WI38 (cell line): ENCODE measurements at regions not wholly inside any gene's neighbourhood (a gene's known extent, or its start where the extent isn't known, plus 50 kb on each side); places are given as distances from the start of the nearest gene placed in this dataset.

ENCODE experiments used
- H3K4me3 ChIP-seq: 2 replicates; pipeline ENCODE4 v1.5.1; 2011; ENCODE audit warnings: low read depth, mild to moderate bottlenecking, control low read depth, low read length
- TF ChIP-seq, protein P1 (sequence below): IDR thresholded peaks from 2 replicates; pipeline ENCODE4 v1.5.1; 2012; ENCODE audit warnings: low read depth, mild to moderate bottlenecking, control low read depth, low read length

- TF ChIP-seq, protein P1, sequence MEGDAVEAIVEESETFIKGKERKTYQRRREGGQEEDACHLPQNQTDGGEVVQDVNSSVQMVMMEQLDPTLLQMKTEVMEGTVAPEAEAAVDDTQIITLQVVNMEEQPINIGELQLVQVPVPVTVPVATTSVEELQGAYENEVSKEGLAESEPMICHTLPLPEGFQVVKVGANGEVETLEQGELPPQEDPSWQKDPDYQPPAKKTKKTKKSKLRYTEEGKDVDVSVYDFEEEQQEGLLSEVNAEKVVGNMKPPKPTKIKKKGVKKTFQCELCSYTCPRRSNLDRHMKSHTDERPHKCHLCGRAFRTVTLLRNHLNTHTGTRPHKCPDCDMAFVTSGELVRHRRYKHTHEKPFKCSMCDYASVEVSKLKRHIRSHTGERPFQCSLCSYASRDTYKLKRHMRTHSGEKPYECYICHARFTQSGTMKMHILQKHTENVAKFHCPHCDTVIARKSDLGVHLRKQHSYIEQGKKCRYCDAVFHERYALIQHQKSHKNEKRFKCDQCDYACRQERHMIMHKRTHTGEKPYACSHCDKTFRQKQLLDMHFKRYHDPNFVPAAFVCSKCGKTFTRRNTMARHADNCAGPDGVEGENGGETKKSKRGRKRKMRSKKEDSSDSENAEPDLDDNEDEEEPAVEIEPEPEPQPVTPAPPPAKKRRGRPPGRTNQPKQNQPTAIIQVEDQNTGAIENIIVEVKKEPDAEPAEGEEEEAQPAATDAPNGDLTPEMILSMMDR: no peak
- no peak overlapping the region for H3K4me3 ChIP-seq
Observed at GRCh38 chr17:33968350-33969044, 286.6 kb upstream of the CCL2 start.

DNA sequence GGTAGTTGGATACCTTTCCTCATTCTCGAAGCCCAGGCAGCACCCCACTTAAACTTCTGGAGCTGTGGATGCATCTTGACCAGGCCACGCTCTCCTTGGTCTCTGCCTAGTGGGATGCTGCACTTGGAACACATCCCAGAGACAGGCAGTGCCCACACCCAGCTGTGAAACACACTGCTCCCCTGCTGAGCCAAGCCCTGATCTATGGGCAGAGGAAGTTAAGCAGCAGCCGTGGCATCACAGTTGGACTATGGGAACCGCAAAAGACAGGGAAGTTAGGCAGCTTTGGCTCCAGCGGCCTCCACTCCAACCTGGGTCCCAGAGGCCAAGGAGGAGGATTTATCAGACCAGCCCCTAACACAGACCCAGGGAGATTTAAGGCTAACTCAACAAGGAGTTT lies 284.8 kb upstream of the CCL2 start:
- TF ChIP-seq, protein P1: no peak
- no peak overlapping the region for H3K4me3 ChIP-seq

DNA sequence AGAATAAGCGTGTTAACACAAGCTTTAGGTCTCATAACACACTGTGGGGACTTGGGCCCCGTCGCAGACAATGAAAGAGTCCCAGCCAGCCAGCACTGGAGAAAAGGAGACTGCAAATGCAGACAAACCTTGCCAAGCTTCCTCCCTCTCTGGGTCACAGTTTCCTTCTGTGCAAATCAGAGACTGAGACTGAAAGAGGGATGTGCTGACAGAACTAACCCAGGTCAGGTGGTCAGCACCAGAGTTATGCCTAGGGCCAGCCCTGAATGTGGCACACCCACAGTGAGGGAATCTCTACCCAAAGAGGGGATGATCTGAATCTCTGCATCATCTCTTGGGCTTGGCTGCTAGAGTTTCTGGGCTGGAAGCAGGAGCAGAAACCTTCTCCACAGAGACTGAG lies 282.3 kb upstream of the CCL2 start:
- H3K4me3 ChIP-seq: no peak overlapping the region
- TF ChIP-seq, protein P1: no peak

GRCh38 chr17:33973491-33973890 lies 281.6 kb upstream of the CCL2 start:
- TF ChIP-seq, protein P1: no peak
- no peak overlapping the region for H3K4me3 ChIP-seq

DNA sequence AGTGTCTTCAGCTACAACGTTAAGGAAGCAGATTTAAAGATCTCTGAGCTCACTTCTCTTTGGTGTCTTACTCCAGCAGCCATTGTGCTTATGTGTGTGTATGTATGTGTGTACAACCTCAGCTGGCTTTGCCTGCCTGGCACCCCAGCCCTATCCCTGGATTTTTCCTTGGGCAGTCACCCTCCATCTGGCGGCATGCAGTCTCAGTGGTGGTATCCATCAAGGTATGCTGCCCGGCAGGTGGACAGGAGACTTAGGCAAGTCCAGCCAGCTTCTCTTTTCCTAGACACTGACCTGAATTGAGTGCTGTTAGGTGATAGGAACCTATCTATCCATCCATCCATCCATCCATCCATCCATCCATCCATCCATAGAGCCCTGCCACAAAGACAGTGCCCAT lies 280.8 kb upstream of the CCL2 start:
- TF ChIP-seq, protein P1: no peak
- H3K4me3 ChIP-seq: no peak overlapping the region

DNA sequence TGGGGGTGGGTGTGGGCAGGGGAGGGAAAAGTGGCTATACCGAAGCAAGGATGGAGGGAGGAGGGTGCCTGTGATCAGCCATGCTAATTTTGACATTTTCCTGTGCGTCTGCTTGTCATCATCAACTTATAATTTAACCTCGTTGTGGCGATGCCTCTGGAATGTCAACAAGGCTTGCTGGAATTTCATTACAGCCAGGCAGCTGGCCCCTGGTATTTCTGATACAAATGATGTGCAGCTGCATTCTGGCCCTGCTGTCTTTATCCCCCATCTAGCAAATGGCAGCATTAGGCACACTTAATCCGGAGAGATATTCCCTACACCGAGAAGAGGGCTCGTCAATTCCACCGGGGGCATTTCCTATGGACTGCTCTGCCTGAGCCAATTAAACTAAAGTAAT lies 278.3 kb upstream of the CCL2 start:
- H3K4me3 ChIP-seq: no peak overlapping the region
- TF ChIP-seq, protein P1: no peak

DNA sequence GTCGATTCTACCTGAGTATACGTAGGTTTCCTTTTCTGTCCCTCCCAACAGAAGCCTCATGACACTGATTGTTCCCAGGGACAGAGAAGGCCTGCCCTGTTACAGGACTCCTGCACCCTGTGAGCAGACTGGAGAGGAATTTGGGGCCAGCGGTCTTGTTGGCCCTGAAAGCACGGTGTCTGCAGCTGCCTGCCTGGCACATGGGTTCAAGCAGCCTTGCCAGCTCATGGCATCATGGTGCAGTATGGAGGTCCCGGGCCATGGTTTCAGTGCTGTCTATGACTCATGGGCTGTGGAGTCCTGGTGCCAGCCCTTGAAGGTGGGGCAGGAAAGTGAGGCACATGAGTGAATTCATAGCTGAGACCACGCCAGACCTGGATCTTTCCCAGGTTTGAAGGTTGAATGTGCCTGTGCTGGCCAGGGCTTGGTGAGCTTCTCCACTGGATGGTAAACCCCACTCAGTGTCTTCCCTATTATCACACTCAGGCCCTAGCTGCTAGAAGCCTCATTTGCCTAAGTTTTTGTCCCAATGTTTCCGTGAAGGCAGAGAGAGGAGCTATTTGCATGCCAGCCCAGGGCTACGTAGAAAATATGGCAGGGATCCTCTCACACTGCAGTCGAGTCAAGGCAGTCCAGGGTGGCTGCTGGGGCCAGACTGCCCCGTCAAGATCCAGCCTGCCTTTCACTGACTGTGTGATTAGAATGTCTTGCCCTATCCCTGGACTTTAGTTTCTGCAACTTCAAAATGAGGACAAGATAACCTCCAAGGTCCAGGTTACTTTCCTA lies 277.2 kb upstream of the CCL2 start:
- H3K4me3 ChIP-seq: no peak overlapping the region
- TF ChIP-seq, protein P1: no peak
